ENCODE measurements at regions not wholly inside any gene's neighbourhood (a gene's known extent, or its start where the extent isn't known, plus 50 kb on each side); places are given as distances from the start of the nearest gene placed in this dataset.

DNA sequence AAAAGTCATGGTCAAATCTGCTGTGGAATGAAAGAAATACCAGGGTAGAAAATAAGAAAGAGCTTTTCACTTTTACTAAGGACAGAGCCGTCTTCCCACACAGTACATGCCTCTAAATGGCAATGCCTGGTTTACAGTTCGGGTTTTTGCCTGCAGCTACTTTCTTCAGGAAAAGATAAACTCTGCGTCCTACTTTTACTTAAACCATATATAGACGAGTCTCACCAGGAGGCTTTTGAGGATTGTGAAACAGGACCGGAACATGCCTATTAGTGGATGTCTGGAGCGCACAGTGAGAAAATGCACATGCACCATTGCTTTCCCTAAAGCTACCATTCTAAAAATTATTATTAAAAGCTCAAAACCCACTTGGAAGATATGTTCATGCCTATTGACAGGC lies 70.5 kb downstream of the KLF6 start:
- Histone ChIP-seq H3K9ac (replicated peaks; ENCODE audit: extremely low read depth, insufficient read depth, low read length) (no peak overlapping the region), H2AFZ (ENCODE audit: low read depth, low read length) (no peak overlapping the region), H3K36me3 (ENCODE audit: control insufficient read depth in 2 of 2, extremely low read depth in 1 of 2, insufficient read depth in 2 of 2, low read length in 2 of 2) (no peaks in the 10 kb centered on the region), H3K27ac (ENCODE audit: insufficient read depth, low read depth, low read length) (no peak overlapping the region), H3K79me2 (ENCODE audit: control insufficient read depth, insufficient read depth, low read length) (no peaks in the 10 kb centered on the region), H3K4me3 (replicated peaks in 1 of 3; ENCODE audit: insufficient read depth in 1 of 3, low read depth in 1 of 3, low read length in 3 of 3) (no peak overlapping the region), H4K20me1 (replicated peaks; ENCODE audit: control insufficient read depth, extremely low read depth, insufficient read depth, low read length) (no peaks in the 10 kb centered on the region), H3K9me1 (replicated peaks; ENCODE audit: control insufficient read depth, extremely low read depth, insufficient read depth, low read length) (no peaks in the 10 kb centered on the region), H3K27me3 (ENCODE audit: control insufficient read depth in 2 of 2, insufficient read depth in 2 of 2, low read length in 2 of 2) (no peaks in the 10 kb centered on the region), H3K4me2 (ENCODE audit: insufficient read depth, low read length) (no peak overlapping the region), H3K9me3 (replicated peaks; ENCODE audit: control insufficient read depth, insufficient read depth, low read length) (no peaks in the 10 kb centered on the region), H3K4me1 (ENCODE audit: control insufficient read depth, extremely low read depth, insufficient read depth, low read length) (no peaks in the 10 kb centered on the region)
- ChIA-PET CTCF (no interaction called here), POLR2A (no interaction called here)
- DNase-seq (ENCODE audit: low read depth, low spot score) (no peak), FAIRE-seq (no peak)
- dilution Hi-C loops (cut with MboI; ENCODE audit: extremely low pct_ligation_motif_present, low sequenced_read_pairs): no loop called here
- intact Hi-C loops (cut with micrococcal nuclease): no loop called here
- no TSS peak for BruUV-seq (replicated peaks)
- TF ChIP-seq, protein P1, sequence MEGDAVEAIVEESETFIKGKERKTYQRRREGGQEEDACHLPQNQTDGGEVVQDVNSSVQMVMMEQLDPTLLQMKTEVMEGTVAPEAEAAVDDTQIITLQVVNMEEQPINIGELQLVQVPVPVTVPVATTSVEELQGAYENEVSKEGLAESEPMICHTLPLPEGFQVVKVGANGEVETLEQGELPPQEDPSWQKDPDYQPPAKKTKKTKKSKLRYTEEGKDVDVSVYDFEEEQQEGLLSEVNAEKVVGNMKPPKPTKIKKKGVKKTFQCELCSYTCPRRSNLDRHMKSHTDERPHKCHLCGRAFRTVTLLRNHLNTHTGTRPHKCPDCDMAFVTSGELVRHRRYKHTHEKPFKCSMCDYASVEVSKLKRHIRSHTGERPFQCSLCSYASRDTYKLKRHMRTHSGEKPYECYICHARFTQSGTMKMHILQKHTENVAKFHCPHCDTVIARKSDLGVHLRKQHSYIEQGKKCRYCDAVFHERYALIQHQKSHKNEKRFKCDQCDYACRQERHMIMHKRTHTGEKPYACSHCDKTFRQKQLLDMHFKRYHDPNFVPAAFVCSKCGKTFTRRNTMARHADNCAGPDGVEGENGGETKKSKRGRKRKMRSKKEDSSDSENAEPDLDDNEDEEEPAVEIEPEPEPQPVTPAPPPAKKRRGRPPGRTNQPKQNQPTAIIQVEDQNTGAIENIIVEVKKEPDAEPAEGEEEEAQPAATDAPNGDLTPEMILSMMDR (IDR thresholded peaks at IDR 0.05; ENCODE audit: extremely low read depth in 1 of 2, insufficient read depth in 1 of 2, low read depth in 1 of 2, low read length in 2 of 2): no peak
- TF ChIP-seq POLR2AphosphoS5 (IDR thresholded peaks at IDR 0.05; ENCODE audit: insufficient read depth, low read depth, low read length): no peak
- TF ChIP-seq, protein P2, sequence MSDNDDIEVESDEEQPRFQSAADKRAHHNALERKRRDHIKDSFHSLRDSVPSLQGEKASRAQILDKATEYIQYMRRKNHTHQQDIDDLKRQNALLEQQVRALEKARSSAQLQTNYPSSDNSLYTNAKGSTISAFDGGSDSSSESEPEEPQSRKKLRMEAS (IDR thresholded peaks at IDR 0.05; ENCODE audit: insufficient read depth, insufficient read length): no peak
- TF ChIP-seq MYC (IDR thresholded peaks at IDR 0.05; ENCODE audit: low read depth, low read length): no peak
- TF ChIP-seq POLR2A (IDR thresholded peaks at IDR 0.05; ENCODE audit: low read depth, low read length): no peak
- TF ChIP-seq EZH2 (IDR thresholded peaks at IDR 0.05; ENCODE audit: borderline replicate concordance, low read depth, low read length, severe bottlenecking): no peak

DNA sequence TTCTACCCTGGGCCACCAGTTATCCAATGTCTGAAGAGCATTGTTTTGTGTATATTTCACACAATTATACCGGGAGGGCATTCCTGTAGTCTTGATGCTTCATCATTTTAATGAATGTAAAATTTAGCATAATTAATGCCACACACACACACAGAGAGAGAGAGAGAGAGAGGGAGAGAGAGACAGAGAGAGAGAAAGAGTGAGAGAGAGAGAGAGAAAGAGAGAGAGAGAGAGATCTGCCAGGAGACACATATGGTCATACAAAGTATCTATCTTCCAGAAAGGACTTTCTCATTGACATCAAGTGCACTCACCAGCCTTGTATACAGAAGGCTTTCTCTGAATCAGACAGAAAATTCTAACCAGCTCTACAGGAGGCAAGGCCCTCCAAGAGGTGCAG lies 72.3 kb downstream of the KLF6 start:
- intact Hi-C loops (cut with micrococcal nuclease): no loop called here
- no TSS peak for BruUV-seq (replicated peaks)
- no peak for DNase-seq (ENCODE audit: low read depth, low spot score)
- no peak overlapping the region for H3K4me3 ChIP-seq (replicated peaks in 1 of 3; ENCODE audit: insufficient read depth in 1 of 3, low read depth in 1 of 3, low read length in 3 of 3)
- no peaks in the 10 kb centered on the region for H3K36me3 ChIP-seq (ENCODE audit: control insufficient read depth in 2 of 2, extremely low read depth in 1 of 2, insufficient read depth in 2 of 2, low read length in 2 of 2)
- ChIA-PET CTCF (no interaction called here), POLR2A (no interaction called here)
- H4K20me1 ChIP-seq (replicated peaks; ENCODE audit: control insufficient read depth, extremely low read depth, insufficient read depth, low read length): no peaks in the 10 kb centered on the region
- no peak overlapping the region for H3K4me2 ChIP-seq (ENCODE audit: insufficient read depth, low read length)
- no peaks in the 10 kb centered on the region for H3K27me3 ChIP-seq (ENCODE audit: control insufficient read depth in 2 of 2, insufficient read depth in 2 of 2, low read length in 2 of 2)
- TF ChIP-seq JUN (IDR thresholded peaks at IDR 0.05; ENCODE audit: borderline replicate concordance, insufficient read depth, insufficient read length, low read depth): no peak
- TF ChIP-seq, protein P2 (IDR thresholded peaks at IDR 0.05; ENCODE audit: insufficient read depth, insufficient read length): no peak
- H3K27ac ChIP-seq (ENCODE audit: insufficient read depth, low read depth, low read length): no peak overlapping the region
- dilution Hi-C loops (cut with MboI; ENCODE audit: extremely low pct_ligation_motif_present, low sequenced_read_pairs): no loop called here
- no peaks in the 10 kb centered on the region for H3K4me1 ChIP-seq (ENCODE audit: control insufficient read depth, extremely low read depth, insufficient read depth, low read length)
- H3K9me3 ChIP-seq (replicated peaks; ENCODE audit: control insufficient read depth, insufficient read depth, low read length): no peaks in the 10 kb centered on the region
- no peak overlapping the region for H2AFZ ChIP-seq (ENCODE audit: low read depth, low read length)
- FAIRE-seq: no peak
- no peaks in the 10 kb centered on the region for H3K9me1 ChIP-seq (replicated peaks; ENCODE audit: control insufficient read depth, extremely low read depth, insufficient read depth, low read length)
- no peak overlapping the region for H3K9ac ChIP-seq (replicated peaks; ENCODE audit: extremely low read depth, insufficient read depth, low read length)
- H3K79me2 ChIP-seq (ENCODE audit: control insufficient read depth, insufficient read depth, low read length): no peaks in the 10 kb centered on the region
